KMS-11 (cell line): ENCODE measurements at regions not wholly inside any gene's neighbourhood (a gene's known extent, or its start where the extent isn't known, plus 50 kb on each side); places are given as distances from the start of the nearest gene placed in this dataset.

Experiments
- H2AFZ ChIP-seq: fragments of 200-600 bp; sonication (generic); 2 replicates; pipeline ENCODE4 v1.6.1; 2016; ENCODE audit warnings: antibody characterized with exemption, mixed run types, low read depth
- H3K27ac ChIP-seq: fragments of 200-600 bp; sonication (generic); 2 replicates; pipeline ENCODE4 v1.6.1; 2016; ENCODE audit warnings: mild to moderate bottlenecking, mixed run types
- H3K27me3 ChIP-seq: fragments of 200-600 bp; sonication (generic); 2 replicates; pipeline ENCODE4 v1.6.1; 2017; ENCODE audit warnings: mild to moderate bottlenecking, low read depth, mixed run types, moderate library complexity; ENCODE audit not compliant: insufficient read depth
- H3K36me3 ChIP-seq: fragments of 200-600 bp; sonication (generic); 2 replicates; pipeline ENCODE4 v1.6.1; 2017; ENCODE audit warnings: mild to moderate bottlenecking, mixed run types; ENCODE audit not compliant: insufficient read depth
- H3K4me1 ChIP-seq: fragments of 200-600 bp; sonication (generic); 2 replicates; pipeline ENCODE4 v1.6.1; 2016; ENCODE audit warnings: mild to moderate bottlenecking, low read depth, mixed run types; ENCODE audit not compliant: poor library complexity, severe bottlenecking
- H3K4me2 ChIP-seq: fragments of 200-600 bp; sonication (generic); 2 replicates; pipeline ENCODE4 v1.7.0; 2016; ENCODE audit warnings: mild to moderate bottlenecking, mixed run types
- H3K4me3 ChIP-seq: fragments of 200-600 bp; sonication (generic); IDR thresholded peaks from 2 replicates; pipeline ENCODE4 v1.6.1; 2017; ENCODE audit warnings: low read depth, low read length, mixed read lengths; ENCODE audit not compliant: insufficient read depth
- H3K79me2 ChIP-seq: fragments of 200-600 bp; sonication (generic); 2 replicates; pipeline ENCODE4 v1.6.1; 2016; ENCODE audit warnings: low read depth, mixed run types; ENCODE audit not compliant: insufficient read depth
- H3K9ac ChIP-seq: fragments of 200-600 bp; sonication (generic); 2 replicates; pipeline ENCODE4 v1.6.1; 2016; ENCODE audit warnings: mild to moderate bottlenecking, mixed run types
- H4K20me1 ChIP-seq: fragments of 200-600 bp; sonication (generic); 2 replicates; pipeline ENCODE4 v1.6.1; 2016; ENCODE audit warnings: mild to moderate bottlenecking, mixed run types; ENCODE audit not compliant: insufficient read depth
- CTCF ChIP-seq: fragments of 200-600 bp; sonication (generic); conservative IDR thresholded peaks from 2 replicates; pipeline ENCODE4 v1.6.1; 2017; ENCODE audit warnings: low read depth, mild to moderate bottlenecking, antibody characterized with exemption, low read length, moderate library complexity, mixed read lengths

GRCh38 chr21:27221077-27221476, 254.2 kb upstream of the ADAMTS5 start:
- Histone ChIP-seq H4K20me1 (no peaks in the 10 kb centered on the region), H3K79me2 (no peaks in the 10 kb centered on the region), H3K27ac (no peak overlapping the region), H2AFZ (no peak overlapping the region), H3K9ac (no peak overlapping the region), H3K4me3 (no peak overlapping the region), H3K4me2 (no peak overlapping the region), H3K4me1 (no peaks in the 10 kb centered on the region), H3K27me3 (no peaks in the 10 kb centered on the region), H3K36me3 (no peaks in the 10 kb centered on the region)
- no peak for TF ChIP-seq CTCF

GRCh38 chr21:27220416-27220815, 253.5 kb upstream of the ADAMTS5 start:
- no peak overlapping the region for H3K4me2 ChIP-seq
- no peak overlapping the region for H2AFZ ChIP-seq
- no peak overlapping the region for H3K27ac ChIP-seq
- no peaks in the 10 kb centered on the region for H4K20me1 ChIP-seq
- H3K36me3 ChIP-seq: no peaks in the 10 kb centered on the region
- no peaks in the 10 kb centered on the region for H3K79me2 ChIP-seq
- no peak overlapping the region for H3K9ac ChIP-seq
- H3K4me3 ChIP-seq: no peak overlapping the region
- no peaks in the 10 kb centered on the region for H3K4me1 ChIP-seq
- TF ChIP-seq CTCF: no peak
- H3K27me3 ChIP-seq: no peaks in the 10 kb centered on the region

GRCh38 chr21:27219068-27219467, 252.2 kb upstream of the ADAMTS5 start:
- no peak for TF ChIP-seq CTCF
- Histone ChIP-seq H3K4me3 (no peak overlapping the region), H3K27ac (no peak overlapping the region), H3K4me2 (no peak overlapping the region), H3K79me2 (no peaks in the 10 kb centered on the region), H4K20me1 (no peaks in the 10 kb centered on the region), H3K4me1 (no peaks in the 10 kb centered on the region), H3K27me3 (no peaks in the 10 kb centered on the region), H2AFZ (no peak overlapping the region), H3K36me3 (no peaks in the 10 kb centered on the region), H3K9ac (no peak overlapping the region)

- Histone ChIP-seq H3K4me3 (no peak overlapping the region), H3K9ac (no peak overlapping the region), H4K20me1 (no peaks in the 10 kb centered on the region), H3K79me2 (no peaks in the 10 kb centered on the region), H3K27ac (no peak overlapping the region), H3K4me2 (no peak overlapping the region), H3K4me1 (no peaks in the 10 kb centered on the region), H2AFZ (no peak overlapping the region), H3K36me3 (no peaks in the 10 kb centered on the region), H3K27me3 (no peaks in the 10 kb centered on the region)
- no peak for TF ChIP-seq CTCF
These were observed 246.4 kb upstream of the ADAMTS5 start for GRCh38 chr21:27213303-27213702.

- Histone ChIP-seq H3K4me2 (no peak overlapping the region), H3K9ac (no peak overlapping the region), H2AFZ (no peak overlapping the region), H4K20me1 (no peaks in the 10 kb centered on the region), H3K4me1 (no peaks in the 10 kb centered on the region), H3K79me2 (no peaks in the 10 kb centered on the region), H3K36me3 (no peaks in the 10 kb centered on the region), H3K4me3 (no peak overlapping the region), H3K27ac (no peak overlapping the region), H3K27me3 (no peaks in the 10 kb centered on the region)
- TF ChIP-seq CTCF: no peak
These were observed 245.6 kb upstream of the ADAMTS5 start for GRCh38 chr21:27212441-27212840.
